Hepatocyte (in vitro differentiated cells): ENCODE measurements at regions not wholly inside any gene's neighbourhood (a gene's known extent, or its start where the extent isn't known, plus 50 kb on each side); places are given as distances from the start of the nearest gene placed in this dataset.

ENCODE experiments used
- EZH2 ChIP-seq: fragments of 200-600 bp; sonication (generic); IDR thresholded peaks from 2 replicates; pipeline ENCODE4 v1.6.1; 2016; ENCODE audit warnings: antibody characterized with exemption, mild to moderate bottlenecking, borderline replicate concordance
- EZH2phosphoT487 ChIP-seq: fragments of 200-600 bp; sonication (generic); IDR thresholded peaks from one replicate; pipeline ENCODE4 v1.6.1; 2018; ENCODE audit warnings: antibody characterized with exemption, mild to moderate bottlenecking, low read depth, moderate library complexity; ENCODE audit not compliant: unreplicated experiment, severe bottlenecking
- TF ChIP-seq, protein P1 (sequence below): fragments of 200-600 bp; sonication (generic); IDR thresholded peaks from 2 replicates; pipeline ENCODE4 v1.5.1; 2016; ENCODE audit warnings: antibody characterized with exemption, mild to moderate bottlenecking; ENCODE audit not compliant: poor library complexity

DNA sequence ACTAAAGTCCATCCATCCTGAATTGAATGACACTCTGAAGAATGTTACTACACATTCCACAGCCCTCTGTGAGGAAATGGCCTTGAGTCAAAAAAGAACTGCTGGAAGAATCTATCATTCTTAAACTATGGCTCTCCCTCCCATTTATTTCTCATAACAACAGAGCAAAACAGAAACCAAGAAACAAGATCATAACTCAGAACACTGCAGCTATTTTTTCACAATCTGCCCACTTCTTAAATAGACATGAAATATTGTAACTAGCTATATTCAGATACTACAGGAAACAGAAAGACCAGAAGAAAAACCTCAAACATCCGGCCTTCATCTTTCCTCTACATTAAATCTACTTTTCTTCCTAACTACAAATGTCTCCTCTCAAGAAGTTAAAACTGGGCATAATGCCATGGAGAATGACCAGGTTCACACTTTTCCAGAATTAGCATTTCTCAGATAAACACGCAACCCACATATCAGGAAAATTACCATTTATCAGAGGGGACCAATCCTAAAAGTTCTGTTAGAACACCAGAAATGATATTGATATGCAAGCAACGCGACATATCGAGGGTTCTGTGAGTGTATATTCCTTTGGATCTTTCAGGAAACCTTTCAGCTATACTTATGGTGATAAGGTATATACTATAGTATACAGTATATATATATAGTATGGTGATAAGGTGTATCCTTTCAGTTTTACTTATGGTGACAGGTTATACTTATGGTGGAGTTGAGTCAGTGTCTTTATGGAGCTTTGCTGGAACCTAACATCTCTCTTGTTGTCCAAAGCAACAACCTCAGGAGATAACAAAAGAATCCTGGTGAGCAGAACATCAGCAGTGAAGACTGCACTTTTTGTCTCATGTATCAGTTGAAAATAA is 60.4 kb upstream of the IRF2 start:
- TF ChIP-seq, protein P1, sequence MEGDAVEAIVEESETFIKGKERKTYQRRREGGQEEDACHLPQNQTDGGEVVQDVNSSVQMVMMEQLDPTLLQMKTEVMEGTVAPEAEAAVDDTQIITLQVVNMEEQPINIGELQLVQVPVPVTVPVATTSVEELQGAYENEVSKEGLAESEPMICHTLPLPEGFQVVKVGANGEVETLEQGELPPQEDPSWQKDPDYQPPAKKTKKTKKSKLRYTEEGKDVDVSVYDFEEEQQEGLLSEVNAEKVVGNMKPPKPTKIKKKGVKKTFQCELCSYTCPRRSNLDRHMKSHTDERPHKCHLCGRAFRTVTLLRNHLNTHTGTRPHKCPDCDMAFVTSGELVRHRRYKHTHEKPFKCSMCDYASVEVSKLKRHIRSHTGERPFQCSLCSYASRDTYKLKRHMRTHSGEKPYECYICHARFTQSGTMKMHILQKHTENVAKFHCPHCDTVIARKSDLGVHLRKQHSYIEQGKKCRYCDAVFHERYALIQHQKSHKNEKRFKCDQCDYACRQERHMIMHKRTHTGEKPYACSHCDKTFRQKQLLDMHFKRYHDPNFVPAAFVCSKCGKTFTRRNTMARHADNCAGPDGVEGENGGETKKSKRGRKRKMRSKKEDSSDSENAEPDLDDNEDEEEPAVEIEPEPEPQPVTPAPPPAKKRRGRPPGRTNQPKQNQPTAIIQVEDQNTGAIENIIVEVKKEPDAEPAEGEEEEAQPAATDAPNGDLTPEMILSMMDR: no peak
- TF ChIP-seq EZH2 (no peak), EZH2phosphoT487 (no peak)
